K562 (cell line): ENCODE measurements at regions not wholly inside any gene's neighbourhood (a gene's known extent, or its start where the extent isn't known, plus 50 kb on each side); places are given as distances from the start of the nearest gene placed in this dataset.

ENCODE experiments used
- ATAC-seq: fragments of 200-7000 bp; cut with Tn5 transposase; 3 replicates; pipeline ENCODE4 v1.9.1; 2020; ENCODE audit warnings: moderate library complexity
- BruUV-seq: library from RNA; stranded (reverse); fragments of 400-500 nt; replicated peaks from 2 replicates; lab custom pipeline; 2021; lab: Mats Ljungman, UMichigan
- CTCF ChIA-PET: fragments of 300-600 bp; formaldehyde crosslinking; extraction: SDS; loops from one replicate; lab custom pipeline; 2021; ENCODE audit warnings: low intra/inter-chr PET ratio; lab: Yijun Ruan, JAX
- POLR2A ChIA-PET: fragments of 300-600, 350-650 bp; sonication (Branson Sonifier 250); formaldehyde crosslinking; extraction: SDS; loops from one replicate; lab custom pipeline; 2021; ENCODE audit warnings: antibody characterized with exemption, inconsistent platforms; lab: Yijun Ruan, JAX
- DNase-seq, 4 experiments: peaks; one replicate each; pipeline versions ENCODE4 v3.0.0 to v3.0.0-alpha.2; 2011 to 2018; ENCODE audit warnings: low spot score in 3 of 4, mixed read lengths in 3 of 4; ENCODE audit errors: extremely low read depth in 1 of 4
- FAIRE-seq: peaks from 2 replicates; lab custom pipeline; 2011; peaks lifted over from hg19 to GRCh38; lab: Jason Lieb, UNC
- H2AFZ ChIP-seq: 2 replicates; pipeline ENCODE4 v1.6.0; 2011; ENCODE audit warnings: low read depth, low read length, control low read depth, inconsistent platforms
- H3K27ac ChIP-seq: fragments of 200-600 bp; 3 replicates; pipeline ENCODE4 v1.8.0; 2011; ENCODE audit warnings: low read depth, mild to moderate bottlenecking, control low read depth, inconsistent platforms, low read length, moderate library complexity, mixed read lengths; ENCODE audit errors: extremely low read depth
- H3K27me3 ChIP-seq, 2 experiments: fragments of 300-600 bp in 1 of 2; 2 replicates in 1 of 2; 3 replicates in 1 of 2; pipeline versions ENCODE4 v1.6.0 to v1.8.0; 2011; ENCODE audit warnings: inconsistent platforms in 2 of 2, low read length in 2 of 2, mild to moderate bottlenecking in 1 of 2, mixed read lengths in 1 of 2, moderate library complexity in 1 of 2; ENCODE audit not compliant: control insufficient read depth in 2 of 2, insufficient read depth in 2 of 2
- H3K36me3 ChIP-seq: fragments of 300-600 bp; 3 replicates; pipeline ENCODE4 v1.8.0; 2011; ENCODE audit warnings: mild to moderate bottlenecking, low read length, inconsistent platforms; ENCODE audit not compliant: control insufficient read depth, insufficient read depth
- H3K4me1 ChIP-seq, 2 experiments: fragments of 200-600 bp in 1 of 2; replicated peaks in 1 of 2; 2 replicates in 1 of 2; 3 replicates in 1 of 2; pipeline versions ENCODE4 v1.5.1 to v1.8.0; 2011; ENCODE audit warnings: inconsistent platforms in 2 of 2, low read length in 2 of 2, mild to moderate bottlenecking in 1 of 2, mixed read lengths in 1 of 2, moderate library complexity in 1 of 2; ENCODE audit not compliant: control insufficient read depth in 2 of 2, insufficient read depth in 2 of 2
- H3K4me2 ChIP-seq: 2 replicates; pipeline ENCODE4 v1.6.1; 2011; ENCODE audit warnings: low read length, control low read depth, inconsistent platforms, mixed read lengths; ENCODE audit not compliant: insufficient read depth
- H3K4me3 ChIP-seq: fragments of 200-600 bp; sonication (generic), shearing (Covaris generic); 2 replicates; pipeline ENCODE4 v1.5.1; 2016; ENCODE audit warnings: control low read depth, inconsistent platforms
- H3K79me2 ChIP-seq: fragments of 200-600 bp; 3 replicates; pipeline ENCODE4 v1.8.0; 2011; ENCODE audit warnings: low read length, inconsistent platforms; ENCODE audit not compliant: control insufficient read depth, insufficient read depth
- H3K9ac ChIP-seq, 2 experiments: 2 replicates each; pipeline versions ENCODE4 v1.6.0 to v1.6.1; 2011; ENCODE audit warnings: low read depth in 2 of 2, low read length in 2 of 2, control low read depth in 1 of 2, inconsistent platforms in 1 of 2, mild to moderate bottlenecking in 1 of 2, mixed read lengths in 1 of 2; ENCODE audit not compliant: insufficient read depth in 1 of 2
- H3K9me1 ChIP-seq: one replicate; pipeline ENCODE4 v1.6.0; 2011; ENCODE audit warnings: inconsistent platforms, mild to moderate bottlenecking, low read length, moderate library complexity; ENCODE audit not compliant: control insufficient read depth, insufficient read depth
- H3K9me3 ChIP-seq: replicated peaks from 2 replicates; pipeline ENCODE4 v1.5.1; 2011; ENCODE audit warnings: low read depth, low read length, inconsistent platforms; ENCODE audit not compliant: control insufficient read depth, insufficient read depth
- H4K20me1 ChIP-seq: replicated peaks from 2 replicates; pipeline ENCODE4 v1.6.1; 2011; ENCODE audit warnings: low read length, inconsistent platforms, mixed read lengths; ENCODE audit not compliant: control insufficient read depth, insufficient read depth
- CBFA2T3 ChIP-seq: fragments of 450-650 bp; IDR thresholded peaks from 2 replicates; pipeline ENCODE4 v1.6.1; 2017
- MAFG ChIP-seq: fragments of 450-650 bp; conservative IDR thresholded peaks from 2 replicates; pipeline ENCODE4 v1.6.1; 2016; ENCODE audit warnings: missing genetic modification characterization, missing compliant biosample characterization
- STAT6 ChIP-seq: sonication (generic); formaldehyde crosslinking; IDR thresholded peaks from 2 replicates; pipeline ENCODE4 v1.8.1; 2023; ENCODE audit warnings: mild to moderate bottlenecking, missing genetic modification reagents
- ZNF316 ChIP-seq: fragments of 450-650 bp; IDR thresholded peaks from 2 replicates; pipeline ENCODE4 v1.6.1; 2016
- WGBS: fragments of 100-300 bp; shearing (Covaris generic); methylation state at CpG from one replicate; pipeline ENCODE4 v1.1.6; 2016; ENCODE audit warnings: low coverage, mixed read lengths; ENCODE audit not compliant: insufficient coverage; ENCODE audit errors: missing lambda C conversion rate; 5-methylcytosine and 5-hydroxymethylcytosine counted together
- in situ Hi-C: fragments of 300-500 bp; cut with MboI; formaldehyde crosslinking; loops from 4 replicates; pipeline ENCODE4 v1.15.0; 2018; ENCODE audit warnings: inconsistent platforms, mixed read lengths
- intact Hi-C: fragments of 100-400 bp; cut with micrococcal nuclease; formaldehyde crosslinking; loops from 2 replicates; pipeline ENCODE4 v1.14.2; 2022

- Histone ChIP-seq H3K4me3 (no peak overlapping the region), H3K27me3 (no peaks in the 10 kb centered on the region), H3K27ac (no peak overlapping the region), H3K79me2 (no peaks in the 10 kb centered on the region), H3K36me3 (no peaks in the 10 kb centered on the region), H3K4me2 (no peak overlapping the region), H3K9me3 (no peaks in the 10 kb centered on the region), H3K9ac (no peak overlapping the region), H2AFZ (no peak overlapping the region), H3K9me1 (no peaks in the 10 kb centered on the region), H3K4me1 (no peaks in the 10 kb centered on the region), H4K20me1 (no peaks in the 10 kb centered on the region)
- in situ Hi-C loops (no loop called here), intact Hi-C loops (no loop called here)
- BruUV-seq = no TSS peak
- TF ChIP-seq ZNF316 = peak; percentile 58; the same call in 1 of the 2 replicates
- TF ChIP-seq STAT6 (CRISPR knock-in tag) = no peak
- TF ChIP-seq CBFA2T3 = no peak
- TF ChIP-seq MAFG (tag) = peak; percentile 22; the same call in 1 of the 2 replicates
- WGBS = 0% methylated on average over 1 of the region's 1 CpG
- DNase-seq = no peak
- ATAC-seq = no peak
- ChIA-PET POLR2A (no interaction called here), CTCF (no interaction called here)
- no peak for FAIRE-seq
Observed at GRCh38 chr13:54366728-54367127, 1338.1 kb downstream of the OLFM4 start.
